ENCODE measurements at regions not wholly inside any gene's neighbourhood (a gene's known extent, or its start where the extent isn't known, plus 50 kb on each side); places are given as distances from the start of the nearest gene placed in this dataset.

DNA sequence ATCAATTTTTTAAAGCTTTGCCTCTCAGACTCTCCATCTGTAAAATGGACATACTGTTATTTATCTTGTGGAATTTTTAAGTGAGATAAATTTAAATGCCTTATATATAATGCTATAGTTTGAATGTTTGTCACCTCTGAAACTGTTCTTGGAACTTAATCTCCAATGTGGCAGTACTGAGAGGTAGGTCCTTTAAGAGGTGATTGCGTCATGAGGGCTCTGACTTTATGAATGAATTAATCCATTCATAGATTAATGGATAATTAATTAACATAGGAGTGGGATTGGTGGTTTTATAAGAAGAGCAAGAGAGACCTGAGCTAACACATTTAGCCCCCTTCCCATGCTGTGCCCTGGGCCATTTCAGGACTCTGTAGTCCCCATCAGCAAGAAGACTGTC is 326.3 kb upstream of the TSHZ2 start:
- TF ChIP-seq POLR2A (IDR thresholded peaks at IDR 0.05; ENCODE audit: low read depth) (no peak), POLR2AphosphoS5 (IDR thresholded peaks at IDR 0.05) (no peak), EP300 (IDR thresholded peaks at IDR 0.05) (no peak)
- TF ChIP-seq, protein P1, sequence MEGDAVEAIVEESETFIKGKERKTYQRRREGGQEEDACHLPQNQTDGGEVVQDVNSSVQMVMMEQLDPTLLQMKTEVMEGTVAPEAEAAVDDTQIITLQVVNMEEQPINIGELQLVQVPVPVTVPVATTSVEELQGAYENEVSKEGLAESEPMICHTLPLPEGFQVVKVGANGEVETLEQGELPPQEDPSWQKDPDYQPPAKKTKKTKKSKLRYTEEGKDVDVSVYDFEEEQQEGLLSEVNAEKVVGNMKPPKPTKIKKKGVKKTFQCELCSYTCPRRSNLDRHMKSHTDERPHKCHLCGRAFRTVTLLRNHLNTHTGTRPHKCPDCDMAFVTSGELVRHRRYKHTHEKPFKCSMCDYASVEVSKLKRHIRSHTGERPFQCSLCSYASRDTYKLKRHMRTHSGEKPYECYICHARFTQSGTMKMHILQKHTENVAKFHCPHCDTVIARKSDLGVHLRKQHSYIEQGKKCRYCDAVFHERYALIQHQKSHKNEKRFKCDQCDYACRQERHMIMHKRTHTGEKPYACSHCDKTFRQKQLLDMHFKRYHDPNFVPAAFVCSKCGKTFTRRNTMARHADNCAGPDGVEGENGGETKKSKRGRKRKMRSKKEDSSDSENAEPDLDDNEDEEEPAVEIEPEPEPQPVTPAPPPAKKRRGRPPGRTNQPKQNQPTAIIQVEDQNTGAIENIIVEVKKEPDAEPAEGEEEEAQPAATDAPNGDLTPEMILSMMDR (IDR thresholded peaks at IDR 0.05) = no peak

Data from esophagus muscularis mucosa (tissue), 4 donors.